Muscle of back (tissue), 3 donors: ENCODE measurements at regions not wholly inside any gene's neighbourhood (a gene's known extent, or its start where the extent isn't known, plus 50 kb on each side); places are given as distances from the start of the nearest gene placed in this dataset.

ENCODE experiments used
- DNase-seq, 3 donors: peaks; one replicate each; pipeline versions ENCODE4 v3.0.0 to v3.0.0-alpha.2; 2013

DNA sequence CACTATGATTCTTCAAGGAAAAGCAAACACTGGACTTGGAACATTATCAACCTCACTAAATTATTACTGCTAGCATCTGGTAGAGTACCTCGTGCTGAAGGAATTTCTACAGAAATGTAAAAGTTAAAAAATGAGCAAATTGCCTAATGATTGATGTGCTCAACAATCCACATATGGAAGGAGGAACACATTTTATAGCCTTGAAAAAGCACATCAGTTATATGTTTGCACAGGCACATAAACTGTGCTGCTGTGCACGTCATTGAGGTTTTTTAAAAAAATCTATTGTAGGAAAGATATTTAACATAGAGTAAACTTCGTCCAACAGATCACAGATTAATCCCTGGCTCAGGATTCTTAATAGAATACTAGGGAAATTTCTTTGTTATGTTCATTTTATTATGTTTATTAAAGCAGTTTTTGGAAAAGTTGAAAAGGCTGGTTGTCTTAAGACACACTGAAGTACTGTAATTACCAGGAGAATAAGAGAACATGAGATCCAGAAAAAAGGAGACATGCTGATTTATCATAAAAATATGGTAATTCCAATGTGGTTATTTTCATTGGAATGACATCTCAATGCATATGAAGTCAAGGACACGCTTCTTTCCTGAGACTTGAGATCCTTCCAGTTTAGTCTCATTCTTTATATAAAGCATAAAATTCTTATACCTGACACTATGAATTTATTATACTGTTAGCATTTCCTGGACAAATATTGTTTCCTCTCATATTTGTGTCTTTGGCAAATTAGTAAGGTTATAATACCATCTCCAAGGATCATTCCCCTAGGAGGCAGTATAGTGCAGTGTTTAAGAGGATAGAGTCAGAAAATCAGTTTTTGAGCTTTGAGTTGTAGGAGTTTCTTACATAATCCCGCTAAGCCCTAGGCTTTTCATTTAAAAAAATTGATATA lies 511.1 kb downstream of the TENT5A start:
- DNase-seq, result peak in 2 of 3 donors; percentile 69 to 79

DNA sequence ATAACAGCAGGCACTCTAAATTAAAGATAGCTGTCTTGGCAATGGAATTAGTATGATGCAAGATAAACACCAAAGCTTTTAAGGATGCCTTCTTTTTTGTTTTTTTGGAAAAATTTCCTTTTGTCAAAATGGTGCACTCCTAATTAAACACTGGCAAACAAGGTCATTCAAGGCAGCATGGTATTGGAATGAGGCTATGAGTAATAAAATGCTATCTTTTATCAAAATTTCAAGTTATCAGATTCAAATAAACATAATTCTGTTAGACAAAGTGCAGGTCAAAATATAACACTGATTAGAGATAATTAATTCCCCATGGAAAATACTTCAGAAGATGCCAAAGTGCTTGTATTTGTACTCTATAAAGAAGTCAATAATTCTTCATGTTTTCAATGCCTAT lies 514.1 kb downstream of the TENT5A start:
- DNase-seq, result no peak

DNA sequence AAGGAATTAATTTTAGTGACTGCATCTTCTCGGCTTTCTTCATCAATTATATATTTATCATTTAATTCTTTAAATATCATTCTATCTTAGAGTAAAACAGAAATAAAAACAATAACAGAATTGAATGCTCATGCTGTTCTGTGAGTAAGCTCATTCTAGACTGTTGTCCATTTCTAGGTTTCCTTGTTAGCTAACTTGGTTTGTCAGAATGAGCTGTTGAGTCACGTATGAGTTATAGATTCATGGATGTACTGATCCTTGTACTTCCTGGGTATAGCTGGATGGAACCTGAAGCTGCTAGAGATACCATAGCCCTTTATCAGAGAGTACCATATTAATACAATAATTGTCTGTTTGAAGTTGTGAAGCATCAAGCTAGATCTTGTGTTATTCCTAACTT lies 515.3 kb downstream of the TENT5A start:
- DNase-seq, result no peak

DNA sequence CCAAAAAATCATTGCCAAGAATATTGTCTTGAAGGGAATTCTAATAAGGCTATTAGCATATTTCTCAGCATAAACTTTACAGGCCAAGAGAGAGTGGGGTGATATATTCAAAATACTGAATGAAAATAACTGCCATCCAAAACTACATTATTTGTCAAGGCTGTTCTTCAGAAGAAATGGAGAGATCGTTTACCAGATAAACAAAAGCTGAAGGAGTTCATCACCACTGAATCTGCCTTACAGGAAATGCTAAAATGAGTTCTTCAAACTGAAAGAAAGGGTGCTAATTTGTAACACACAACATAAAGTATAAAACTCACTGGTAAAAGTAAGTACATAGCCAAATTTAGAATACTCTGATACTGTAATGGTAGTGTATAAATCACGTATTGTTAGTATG lies 517.0 kb downstream of the TENT5A start:
- peak in 1 of 3 donors; percentile 33 for DNase-seq

DNA sequence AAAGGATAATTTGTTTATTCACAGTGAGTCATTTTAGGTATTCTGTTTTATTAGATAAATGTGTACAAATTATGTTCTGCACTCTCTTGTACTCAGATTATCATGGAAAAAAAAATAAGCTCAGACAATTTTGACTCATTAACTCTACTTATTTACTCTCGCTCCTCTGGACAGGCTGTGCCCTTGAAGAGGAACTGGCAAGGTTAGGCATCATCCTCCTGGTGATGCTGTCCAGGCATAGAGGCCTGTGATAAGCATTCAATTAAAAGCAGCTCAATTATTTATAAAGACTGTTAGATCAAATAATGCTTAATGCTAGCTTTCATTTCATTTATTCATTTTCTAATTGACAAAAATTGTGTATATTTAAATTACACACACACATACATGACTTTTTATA lies 518.5 kb downstream of the TENT5A start:
- no peak for DNase-seq

DNA sequence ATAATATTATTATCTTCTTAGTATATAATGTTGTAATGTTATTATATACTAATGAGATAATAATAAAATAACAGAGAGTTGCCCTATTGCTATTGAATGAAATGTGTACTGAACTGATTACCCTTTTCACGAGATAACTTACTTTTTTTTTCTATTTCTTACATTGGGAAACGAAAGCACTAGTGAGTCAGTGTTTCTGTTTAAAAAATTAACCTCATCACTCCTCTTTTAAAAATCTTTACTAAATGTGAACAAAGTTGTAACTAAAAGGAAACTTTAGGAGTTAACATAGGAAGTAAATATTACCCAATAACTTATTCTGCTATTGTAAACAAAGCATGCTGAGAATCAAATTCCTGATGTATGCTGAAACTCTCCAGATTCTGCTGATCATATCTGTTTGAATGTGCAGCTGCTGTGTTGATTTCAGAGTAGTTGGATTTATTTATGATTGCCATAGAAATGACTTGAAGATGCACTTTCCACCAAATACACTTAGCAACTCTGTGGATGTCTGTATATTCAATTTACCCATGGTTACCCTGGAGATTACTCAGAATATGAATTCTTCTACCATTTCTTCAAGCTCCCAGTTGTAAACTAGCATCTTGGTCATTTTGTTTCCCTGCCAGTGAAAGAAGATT lies 523.4 kb downstream of the TENT5A start:
- peak; percentile 58 to 86 (median 67) for DNase-seq

DNA sequence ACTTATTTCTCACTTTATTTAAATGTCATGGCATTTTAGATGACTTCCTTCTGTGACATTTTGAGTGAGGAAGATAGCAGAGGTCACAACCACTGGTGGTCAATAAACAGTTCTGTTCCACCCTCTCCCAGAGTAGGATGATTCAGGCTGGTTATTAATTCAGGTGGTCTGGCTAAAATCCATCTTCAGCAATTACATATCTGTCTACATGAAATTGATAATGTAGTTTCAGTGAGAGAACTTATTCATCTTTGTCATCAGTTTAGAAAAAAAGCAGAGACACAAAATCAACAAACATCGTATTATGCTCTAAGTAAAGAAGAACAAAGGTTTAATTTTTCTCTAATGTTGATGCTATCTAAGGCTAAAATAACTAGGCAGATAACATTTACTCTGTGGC lies 525.5 kb downstream of the TENT5A start:
- DNase-seq, result no peak

DNA sequence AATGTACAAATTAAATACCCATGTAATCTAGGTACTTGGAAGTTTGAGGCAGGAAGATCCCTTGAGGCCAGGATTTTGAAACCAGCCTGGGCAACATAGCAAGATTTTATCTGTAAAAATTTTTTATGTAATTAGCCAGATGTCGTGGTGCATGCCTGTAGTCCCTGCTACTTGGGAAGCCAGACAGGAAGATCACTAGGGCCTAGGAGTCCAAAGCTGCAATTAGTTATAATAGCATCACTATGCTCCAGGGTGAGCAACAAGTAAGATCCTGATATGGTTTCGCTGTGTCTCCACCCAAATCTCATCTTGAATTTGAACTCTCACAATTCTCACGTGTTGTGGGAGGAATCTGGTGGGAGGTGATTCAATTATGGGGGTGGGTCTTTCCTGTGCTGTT lies 535.8 kb downstream of the TENT5A start:
- DNase-seq, result no peak

DNA sequence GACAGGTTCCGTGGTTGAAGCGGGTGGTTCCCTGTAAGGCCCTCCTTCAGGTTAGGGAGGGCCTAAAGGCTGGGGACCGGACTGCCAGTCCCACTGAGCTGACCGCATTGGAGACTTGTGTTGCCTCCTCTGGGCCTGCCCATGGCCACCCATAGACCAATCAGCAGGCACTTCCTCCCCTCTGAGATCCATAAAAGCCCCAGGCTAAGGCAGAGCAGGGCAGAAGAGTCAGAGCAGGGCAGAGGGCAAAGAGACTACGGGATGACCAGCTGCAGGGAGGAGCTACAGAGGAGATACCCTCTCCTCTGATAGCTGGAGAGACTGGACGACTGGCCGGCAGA lies 537.4 kb downstream of the TENT5A start:
- no peak for DNase-seq

DNA sequence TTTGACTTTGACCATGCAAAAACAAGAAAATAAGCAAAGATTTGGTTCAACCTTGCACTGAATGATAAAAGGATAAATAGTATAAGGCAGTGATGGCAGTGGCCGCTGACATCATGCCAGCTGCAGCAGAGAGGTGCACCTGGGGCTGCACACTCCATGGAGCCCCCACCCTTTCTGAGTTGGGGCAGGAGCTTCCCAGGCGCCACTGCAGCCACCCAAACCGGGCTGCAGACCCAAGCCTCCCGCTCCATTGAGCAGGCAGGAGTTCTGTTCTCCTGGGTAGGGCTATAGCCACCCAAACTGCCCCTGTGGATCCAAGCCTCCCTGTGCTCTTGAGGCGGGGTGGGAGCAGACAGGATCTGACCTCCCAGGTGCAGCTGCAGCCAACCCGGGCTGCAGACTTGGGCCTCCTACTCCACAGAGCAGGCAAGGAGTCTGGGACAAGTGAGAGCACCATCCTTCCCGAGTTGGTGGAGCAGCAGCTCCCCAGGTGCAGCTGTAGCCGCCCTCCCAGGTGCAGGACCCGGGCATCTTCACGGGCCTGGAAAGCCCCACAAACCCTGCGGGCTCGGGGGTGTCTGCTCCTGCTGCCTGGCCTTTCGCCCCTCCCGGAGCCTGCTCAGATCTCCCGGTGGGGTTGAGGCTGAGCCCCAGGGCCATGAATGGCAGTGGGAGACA lies 537.9 kb downstream of the TENT5A start:
- DNase-seq, result no peak

DNA sequence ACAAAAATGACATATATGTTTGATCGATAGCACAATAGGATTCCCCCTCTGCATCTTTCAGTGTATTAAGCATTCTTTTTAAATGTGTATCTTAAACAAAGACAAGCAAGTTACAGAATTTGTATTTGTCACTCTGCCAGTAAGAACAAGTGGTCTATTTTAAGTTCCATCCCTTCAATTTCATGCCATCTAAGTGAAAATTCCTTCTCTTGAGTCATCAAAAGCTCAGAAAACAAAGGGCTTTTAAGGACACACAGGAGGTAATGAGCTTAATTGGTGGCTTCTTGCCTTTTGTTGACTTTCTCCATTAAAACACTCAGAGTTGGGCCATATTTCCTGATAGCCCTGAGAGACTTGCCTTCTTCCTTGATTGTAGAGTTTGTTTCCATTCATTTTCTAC lies 547.8 kb downstream of the TENT5A start:
- DNase-seq, result peak in 1 of 3 donors; percentile 26

DNA sequence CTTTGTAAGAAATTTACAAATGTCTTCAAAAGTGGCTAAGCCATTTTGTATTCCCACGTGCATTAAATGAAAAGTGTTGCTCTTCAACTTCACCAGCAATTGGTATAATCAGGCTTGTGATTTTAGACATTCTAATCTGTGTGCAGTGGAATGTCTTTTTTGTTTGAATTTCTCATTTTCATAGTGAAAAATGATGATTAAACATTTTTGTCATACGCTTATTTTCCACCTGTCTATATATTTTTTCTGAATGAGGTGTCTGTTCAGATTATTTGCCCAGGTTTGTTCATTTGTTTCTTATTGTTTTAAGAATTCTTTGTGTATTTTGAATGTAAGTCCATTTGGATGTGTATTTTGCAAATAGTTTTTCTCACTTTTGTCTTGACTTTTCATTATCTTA lies 558.1 kb downstream of the TENT5A start:
- DNase-seq, result no peak

DNA sequence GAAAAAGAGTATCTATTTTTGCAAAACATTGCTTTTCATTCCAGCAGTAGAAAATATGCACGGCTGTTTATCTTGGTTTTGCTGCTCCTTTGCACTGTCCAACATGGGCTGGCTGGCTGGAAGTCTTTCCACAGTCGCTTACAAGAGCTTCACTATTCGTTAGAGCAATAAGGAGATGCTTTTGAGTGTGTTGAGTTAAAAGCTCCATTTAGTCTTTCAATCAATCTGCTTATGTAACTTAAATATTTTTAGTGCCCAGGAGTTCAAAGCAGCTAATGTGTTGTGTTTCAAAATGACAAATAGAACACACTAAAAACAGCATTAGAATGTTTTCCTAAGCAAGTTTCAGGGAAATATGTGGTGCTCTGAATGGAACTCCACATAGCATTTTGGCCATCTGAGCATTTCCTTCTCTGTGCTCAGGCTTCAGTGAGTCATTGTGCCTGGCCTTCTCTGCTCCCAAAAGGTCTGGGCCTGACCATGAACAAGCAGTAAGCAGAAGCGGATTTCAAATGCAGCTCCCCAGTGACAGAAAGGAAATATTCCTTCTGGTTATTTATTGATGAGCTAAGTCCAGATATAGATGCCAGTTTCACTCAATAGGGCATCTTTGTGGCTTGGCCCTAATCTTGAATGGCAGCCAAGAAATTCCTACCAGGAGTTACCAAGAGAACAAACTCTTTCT lies 580.3 kb downstream of the TENT5A start:
- DNase-seq, result peak; percentile 38 to 75 (median 49)

DNA sequence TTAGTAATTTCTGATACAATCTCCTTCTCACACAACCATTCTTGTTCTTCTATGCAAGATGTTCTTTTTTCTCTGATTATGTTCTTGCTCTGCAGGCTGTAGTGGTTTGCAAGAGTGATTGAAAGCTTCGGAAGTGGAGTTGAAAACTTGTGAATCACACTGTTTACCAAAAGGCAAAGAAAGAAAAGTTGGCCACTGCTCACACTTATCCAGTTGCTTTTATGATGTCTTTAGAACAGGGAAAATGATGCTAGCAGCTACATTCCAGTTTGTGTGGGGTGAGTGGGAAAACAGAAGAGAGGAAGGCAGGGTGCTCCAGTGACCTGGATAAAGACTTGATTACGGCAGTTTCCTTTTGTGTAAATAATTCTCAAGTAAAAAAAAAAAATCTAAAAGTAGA lies 583.3 kb downstream of the TENT5A start:
- DNase-seq, result no peak

DNA sequence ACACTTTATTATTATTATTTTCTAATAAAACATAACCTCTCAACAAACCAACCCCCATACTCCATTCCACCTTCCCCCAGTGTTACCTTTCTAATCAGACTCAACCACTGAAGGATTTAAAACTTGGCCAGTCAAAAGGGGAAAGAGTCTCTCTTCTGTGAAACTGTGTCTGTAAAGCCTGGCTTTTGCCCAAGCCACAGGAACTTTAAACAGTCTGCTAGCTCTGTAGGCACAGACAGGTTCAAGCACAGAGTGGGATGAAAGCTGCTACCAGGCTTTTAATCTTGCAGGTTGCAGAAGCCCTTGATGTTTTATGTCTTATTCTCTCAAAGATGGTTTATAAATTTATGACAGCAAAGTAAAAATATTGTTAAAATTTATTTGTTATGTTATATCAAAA lies 585.7 kb downstream of the TENT5A start:
- peak in 1 of 3 donors; percentile 32 for DNase-seq

DNA sequence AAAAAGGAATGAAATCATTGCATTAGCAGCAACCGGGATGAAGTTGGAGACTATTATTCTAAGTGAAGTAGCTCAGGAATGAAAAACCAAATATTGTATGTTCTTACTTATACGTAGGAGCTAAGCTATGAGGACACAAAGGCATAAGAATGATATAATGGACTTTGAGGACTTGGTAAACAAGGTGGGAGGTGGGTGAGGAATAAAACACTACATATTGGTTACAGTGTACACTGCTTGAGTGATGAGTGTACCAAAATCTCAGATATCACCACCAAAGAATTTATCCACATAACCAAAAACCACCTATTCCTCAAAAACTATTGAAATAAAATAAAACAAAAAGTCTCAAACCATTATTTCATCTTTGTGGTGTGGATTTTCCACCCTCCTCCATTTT lies 593.5 kb downstream of the TENT5A start:
- no peak for DNase-seq

DNA sequence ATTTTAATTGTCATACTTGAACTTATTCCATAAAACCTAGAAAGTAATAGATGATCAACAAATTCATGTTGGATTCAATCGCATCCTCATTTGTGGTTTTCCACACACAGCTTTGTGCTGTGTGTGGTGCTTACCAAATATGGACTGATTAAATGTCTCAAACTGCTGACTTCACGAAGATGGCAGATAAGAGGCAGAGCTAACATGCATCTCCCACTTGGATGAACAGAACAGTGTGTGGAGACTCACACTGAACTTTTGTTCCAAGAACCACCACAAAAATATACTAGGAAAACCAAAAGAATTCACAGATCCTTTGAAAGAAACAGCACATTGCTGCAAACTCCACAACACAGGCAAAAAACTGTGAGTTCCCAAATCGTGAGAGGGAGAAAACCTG lies 603.7 kb downstream of the TENT5A start:
- DNase-seq, result no peak

DNA sequence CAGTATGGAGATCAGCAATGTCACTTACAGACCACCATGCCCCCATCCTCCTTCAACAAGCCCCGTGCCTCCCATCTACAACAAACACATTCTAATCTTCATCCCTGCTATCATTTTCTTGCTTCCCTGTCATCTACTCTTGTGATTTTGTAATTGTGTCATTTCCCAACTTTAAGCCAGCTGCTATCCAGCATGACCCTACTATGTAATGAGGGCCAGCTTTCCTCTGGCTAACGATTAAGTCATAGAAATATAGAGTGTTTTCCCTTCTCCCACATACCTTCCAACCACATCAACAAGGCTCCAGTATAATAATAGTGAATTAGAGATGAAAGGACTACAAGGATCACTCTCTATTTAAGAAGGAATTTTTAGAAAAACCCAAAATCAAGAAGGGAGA lies 607.0 kb downstream of the TENT5A start:
- no peak for DNase-seq

DNA sequence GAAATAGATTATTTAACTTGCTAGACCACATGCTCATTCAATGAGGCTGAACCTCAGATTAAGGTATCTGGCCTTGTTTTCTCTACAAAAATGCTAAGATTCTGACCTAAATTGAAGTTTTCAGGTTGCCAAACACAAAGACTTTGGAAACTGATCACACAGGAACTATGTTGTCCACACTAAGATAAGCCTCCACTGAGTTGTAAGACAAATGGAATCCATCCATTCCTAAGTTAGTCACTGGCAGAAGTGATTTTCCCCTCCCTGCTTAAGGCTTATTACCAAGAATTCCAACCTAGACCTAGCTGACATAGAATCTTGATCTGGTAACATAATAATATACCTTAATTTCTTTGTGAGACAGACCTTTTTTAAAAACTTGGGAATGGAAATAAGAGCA lies 608.1 kb downstream of the TENT5A start:
- DNase-seq, result no peak

DNA sequence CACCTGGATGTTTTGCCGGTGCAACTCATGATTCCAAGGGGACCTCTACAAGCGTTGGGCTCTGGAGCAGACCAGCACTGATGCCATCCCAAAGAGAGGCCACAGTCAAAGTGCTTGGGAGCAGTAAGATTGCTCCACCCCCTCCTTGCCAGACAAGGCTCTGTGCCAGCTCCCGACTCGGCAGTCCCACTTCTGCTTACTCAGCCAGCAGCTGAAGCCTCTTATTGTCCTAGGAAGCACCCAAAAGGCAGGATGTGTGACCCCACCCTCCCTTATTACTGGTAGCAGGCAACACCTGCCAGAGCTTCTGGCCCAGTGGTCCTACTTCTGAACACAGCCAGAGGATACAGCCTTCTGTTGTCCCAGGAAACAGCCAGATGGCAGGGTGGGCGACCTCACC lies 614.2 kb downstream of the TENT5A start:
- no peak for DNase-seq

DNA sequence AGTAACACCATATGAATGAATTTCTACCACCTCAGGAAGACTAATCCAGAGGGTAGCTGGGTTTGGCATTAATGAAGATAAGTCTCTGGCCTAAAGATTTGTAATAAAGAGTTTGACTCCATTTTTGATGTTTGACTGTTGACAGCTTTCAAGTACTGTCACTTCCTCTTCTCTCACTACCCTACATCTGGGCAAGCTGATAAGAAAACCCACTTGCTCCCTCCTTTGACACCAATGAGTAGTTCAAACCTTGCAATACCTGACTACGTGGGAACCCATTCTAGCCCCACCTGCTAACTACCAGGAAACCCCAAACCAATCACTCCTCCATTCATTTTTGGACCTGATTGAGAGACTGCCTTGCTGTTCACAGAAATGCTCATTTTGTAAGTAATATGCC lies 621.5 kb downstream of the TENT5A start:
- no peak for DNase-seq

DNA sequence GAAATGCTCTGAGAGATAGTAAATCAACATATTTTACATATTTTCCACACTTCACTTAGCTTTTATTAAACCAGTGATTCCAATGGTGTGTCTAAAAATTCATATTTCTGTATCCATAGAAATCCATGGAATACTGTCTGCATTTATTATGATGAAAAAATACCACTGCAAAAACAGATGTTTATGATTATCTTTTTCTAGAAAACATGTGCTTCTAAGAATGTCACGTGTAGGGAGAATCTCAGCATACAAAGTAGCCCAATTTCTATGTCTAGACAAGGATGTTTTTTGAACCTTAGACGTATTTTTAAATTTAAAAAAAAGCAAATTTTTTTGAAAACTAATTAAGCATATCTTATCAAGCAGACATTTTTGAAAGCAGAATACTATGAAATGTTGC lies 622.4 kb downstream of the TENT5A start:
- DNase-seq, result peak; percentile 26 to 51 (median 28)
